ENCODE measurements at regions not wholly inside any gene's neighbourhood (a gene's known extent, or its start where the extent isn't known, plus 50 kb on each side); places are given as distances from the start of the nearest gene placed in this dataset.

DNA sequence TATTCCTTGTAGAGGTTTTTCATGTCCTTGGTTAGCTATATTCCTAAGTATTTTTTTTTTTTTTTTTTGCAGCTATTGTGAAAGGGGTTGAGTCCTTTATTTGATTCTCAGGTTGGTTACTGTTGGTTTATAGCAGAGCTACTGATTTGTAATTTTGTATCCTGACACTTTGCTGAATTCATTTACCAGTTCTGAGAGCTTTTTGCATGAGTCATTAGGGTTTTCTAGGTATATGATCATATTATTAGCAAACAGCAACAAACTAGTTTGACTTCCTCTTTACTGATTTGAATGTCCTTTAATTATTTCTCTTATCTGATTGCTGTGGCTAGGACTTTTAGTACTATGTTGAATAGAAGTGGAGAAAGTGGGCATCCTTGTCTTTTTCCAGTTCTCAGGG lies 737.4 kb downstream of the ZNF385D start (continued):
- TF ChIP-seq, protein P1, sequence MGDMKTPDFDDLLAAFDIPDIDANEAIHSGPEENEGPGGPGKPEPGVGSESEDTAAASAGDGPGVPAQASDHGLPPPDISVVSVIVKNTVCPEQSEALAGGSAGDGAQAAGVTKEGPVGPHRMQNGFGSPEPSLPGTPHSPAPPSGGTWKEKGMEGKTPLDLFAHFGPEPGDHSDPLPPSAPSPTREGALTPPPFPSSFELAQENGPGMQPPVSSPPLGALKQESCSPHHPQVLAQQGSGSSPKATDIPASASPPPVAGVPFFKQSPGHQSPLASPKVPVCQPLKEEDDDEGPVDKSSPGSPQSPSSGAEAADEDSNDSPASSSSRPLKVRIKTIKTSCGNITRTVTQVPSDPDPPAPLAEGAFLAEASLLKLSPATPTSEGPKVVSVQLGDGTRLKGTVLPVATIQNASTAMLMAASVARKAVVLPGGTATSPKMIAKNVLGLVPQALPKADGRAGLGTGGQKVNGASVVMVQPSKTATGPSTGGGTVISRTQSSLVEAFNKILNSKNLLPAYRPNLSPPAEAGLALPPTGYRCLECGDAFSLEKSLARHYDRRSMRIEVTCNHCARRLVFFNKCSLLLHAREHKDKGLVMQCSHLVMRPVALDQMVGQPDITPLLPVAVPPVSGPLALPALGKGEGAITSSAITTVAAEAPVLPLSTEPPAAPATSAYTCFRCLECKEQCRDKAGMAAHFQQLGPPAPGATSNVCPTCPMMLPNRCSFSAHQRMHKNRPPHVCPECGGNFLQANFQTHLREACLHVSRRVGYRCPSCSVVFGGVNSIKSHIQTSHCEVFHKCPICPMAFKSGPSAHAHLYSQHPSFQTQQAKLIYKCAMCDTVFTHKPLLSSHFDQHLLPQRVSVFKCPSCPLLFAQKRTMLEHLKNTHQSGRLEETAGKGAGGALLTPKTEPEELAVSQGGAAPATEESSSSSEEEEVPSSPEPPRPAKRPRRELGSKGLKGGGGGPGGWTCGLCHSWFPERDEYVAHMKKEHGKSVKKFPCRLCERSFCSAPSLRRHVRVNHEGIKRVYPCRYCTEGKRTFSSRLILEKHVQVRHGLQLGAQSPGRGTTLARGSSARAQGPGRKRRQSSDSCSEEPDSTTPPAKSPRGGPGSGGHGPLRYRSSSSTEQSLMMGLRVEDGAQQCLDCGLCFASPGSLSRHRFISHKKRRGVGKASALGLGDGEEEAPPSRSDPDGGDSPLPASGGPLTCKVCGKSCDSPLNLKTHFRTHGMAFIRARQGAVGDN (IDR thresholded peaks at IDR 0.05), result no peak
- TF ChIP-seq WRNIP1 (IDR thresholded peaks at IDR 0.05; ENCODE audit: borderline replicate concordance, low read depth, low read length) (no peak), NFIC (IDR thresholded peaks at IDR 0.05; ENCODE audit: low read depth, low read length) (no peak), NRF1 (conservative IDR thresholded peaks at IDR 0.05; ENCODE audit: low read depth, low read length) (no peak), ZNF274 (IDR thresholded peaks at IDR 0.05; ENCODE audit: insufficient read depth, insufficient read length) (no peak)

DNA sequence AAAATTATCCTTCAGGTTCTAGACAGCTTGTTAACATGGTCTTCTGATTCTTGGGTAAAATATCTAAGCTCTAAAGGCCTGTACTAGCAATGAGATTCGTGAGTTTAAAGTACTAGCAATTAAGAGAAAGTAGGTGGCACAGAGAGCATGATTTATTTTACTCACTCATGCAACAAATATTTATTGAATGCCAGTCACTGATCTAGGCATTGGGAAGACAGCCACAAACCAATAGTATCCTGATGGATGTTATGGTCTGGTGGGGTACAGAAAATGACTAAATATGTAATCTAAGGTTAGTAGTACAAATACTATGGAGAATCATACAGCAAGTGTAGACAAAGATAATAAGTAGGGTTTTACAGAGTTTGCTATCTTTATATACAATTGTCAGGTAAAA lies 751.3 kb downstream of the ZNF385D start:
- POLR2A ChIA-PET, result no interaction called here
- Histone ChIP-seq H3K4me2 (ENCODE audit: control insufficient read depth, insufficient read depth) (no peak overlapping the region), H3K79me2 (ENCODE audit: control insufficient read depth, insufficient read depth, low read length) (no peaks in the 10 kb centered on the region), H4K20me1 (ENCODE audit: control insufficient read depth, insufficient read depth) (no peaks in the 10 kb centered on the region), H3K4me3 (no peak overlapping the region), H2AFZ (ENCODE audit: control insufficient read depth, low read depth, low read length) (no peak overlapping the region), H3K9me3 (replicated peaks; ENCODE audit: control insufficient read depth, insufficient read depth, low read length) (no peaks in the 10 kb centered on the region), H3K27ac (ENCODE audit: control insufficient read depth, insufficient read depth) (no peak overlapping the region), H3K4me1 (ENCODE audit: control insufficient read depth, insufficient read depth, low read length) (no peaks in the 10 kb centered on the region), H3K36me3 (ENCODE audit: control insufficient read depth in 2 of 2, insufficient read depth in 2 of 2, low read length in 1 of 2) (no peaks in the 10 kb centered on the region), H3K27me3 (replicated peaks in 1 of 2; ENCODE audit: control insufficient read depth in 2 of 2, insufficient read depth in 2 of 2, low read length in 1 of 2) (no peaks in the 10 kb centered on the region), H3K9ac (ENCODE audit: control insufficient read depth, insufficient read depth, low read length) (no peak overlapping the region)
- FAIRE-seq, result no peak
- WGBS (ENCODE audit: insufficient coverage, insufficient replicate concordance, low lambda C conversion rate, missing lambda C conversion rate), result 0% methylated on average over 1 of the region's 1 CpG
- no peak for TF ChIP-seq MYB (IDR thresholded peaks at IDR 0.05; ENCODE audit: borderline replicate concordance, low read depth, low read length)
- TF ChIP-seq SREBF1 (IDR thresholded peaks at IDR 0.05; ENCODE audit: low read length), result no peak
- no peak for TF ChIP-seq BHLHE40 (IDR thresholded peaks at IDR 0.05; ENCODE audit: borderline replicate concordance in 1 of 2, low read depth in 2 of 2, low read length in 1 of 2)
- TF ChIP-seq, protein P2, sequence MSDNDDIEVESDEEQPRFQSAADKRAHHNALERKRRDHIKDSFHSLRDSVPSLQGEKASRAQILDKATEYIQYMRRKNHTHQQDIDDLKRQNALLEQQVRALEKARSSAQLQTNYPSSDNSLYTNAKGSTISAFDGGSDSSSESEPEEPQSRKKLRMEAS (IDR thresholded peaks at IDR 0.05; ENCODE audit: low read depth, low read length), result no peak
- TF ChIP-seq, protein P3, sequence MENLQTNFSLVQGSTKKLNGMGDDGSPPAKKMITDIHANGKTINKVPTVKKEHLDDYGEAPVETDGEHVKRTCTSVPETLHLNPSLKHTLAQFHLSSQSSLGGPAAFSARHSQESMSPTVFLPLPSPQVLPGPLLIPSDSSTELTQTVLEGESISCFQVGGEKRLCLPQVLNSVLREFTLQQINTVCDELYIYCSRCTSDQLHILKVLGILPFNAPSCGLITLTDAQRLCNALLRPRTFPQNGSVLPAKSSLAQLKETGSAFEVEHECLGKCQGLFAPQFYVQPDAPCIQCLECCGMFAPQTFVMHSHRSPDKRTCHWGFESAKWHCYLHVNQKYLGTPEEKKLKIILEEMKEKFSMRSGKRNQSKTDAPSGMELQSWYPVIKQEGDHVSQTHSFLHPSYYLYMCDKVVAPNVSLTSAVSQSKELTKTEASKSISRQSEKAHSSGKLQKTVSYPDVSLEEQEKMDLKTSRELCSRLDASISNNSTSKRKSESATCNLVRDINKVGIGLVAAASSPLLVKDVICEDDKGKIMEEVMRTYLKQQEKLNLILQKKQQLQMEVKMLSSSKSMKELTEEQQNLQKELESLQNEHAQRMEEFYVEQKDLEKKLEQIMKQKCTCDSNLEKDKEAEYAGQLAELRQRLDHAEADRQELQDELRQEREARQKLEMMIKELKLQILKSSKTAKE (IDR thresholded peaks at IDR 0.05; ENCODE audit: low read depth, poor library complexity, severe bottlenecking), result no peak
- no peak for TF ChIP-seq RBBP5 (conservative IDR thresholded peaks at IDR 0.05)
- no peak for TF ChIP-seq NRF1 (conservative IDR thresholded peaks at IDR 0.05; ENCODE audit: low read depth, low read length)
- TF ChIP-seq NFXL1 (IDR thresholded peaks at IDR 0.05; ENCODE audit: borderline replicate concordance), result no peak
- no peak for TF ChIP-seq FOXK2 (IDR thresholded peaks at IDR 0.05)
- TF ChIP-seq SIX5 (IDR thresholded peaks at IDR 0.05; ENCODE audit: low read depth, low read length, severe bottlenecking), result no peak
- BruUV-seq (replicated peaks), result no TSS peak
- SMC1A ChIA-PET (ENCODE audit: uncharacterized antibody, unreplicated experiment), result interaction anchor here (0.8 kb wide), 1 partner anchor 108 kb away, joined by 3 read pairs; no protein-coding TSS in a partner anchor
- in situ Hi-C loops (cut with MboI) (no loop called here), intact Hi-C loops (cut with micrococcal nuclease; ENCODE audit: unreplicated experiment) (no loop called here)
- DNase-seq (ENCODE audit: low read depth, low spot score), result no peak
- RAD21 ChIA-PET (ENCODE audit: unreplicated experiment), result no interaction called here
- no peak for ATAC-seq
- CTCF ChIA-PET, result no interaction called here
